Endothelial cell of umbilical vein (primary cell): ENCODE measurements at regions not wholly inside any gene's neighbourhood (a gene's known extent, or its start where the extent isn't known, plus 50 kb on each side); places are given as distances from the start of the nearest gene placed in this dataset.

Source experiments
- BruUV-seq: library from RNA; stranded (reverse); fragments of 400-500 nt; replicated peaks from 2 replicates; lab custom pipeline; 2021; lab: Mats Ljungman, UMichigan
- CTCF ChIA-PET: fragments of 300-600, 350-600 bp; sonication (Branson Sonifier 250); formaldehyde crosslinking; loops from one replicate; lab custom pipeline; 2021; ENCODE audit warnings: antibody characterized with exemption, inconsistent platforms; lab: Charles Lee
- POLR2A ChIA-PET: fragments of 300-600, 350-600 bp; sonication (Branson Sonifier 250); formaldehyde crosslinking; loops from one replicate; lab custom pipeline; 2021; ENCODE audit warnings: antibody characterized with exemption, inconsistent platforms; lab: Charles Lee
- DNase-seq: peaks from one replicate; pipeline ENCODE4 v3.0.0-alpha.2; 2011; ENCODE audit warnings: low read depth, low spot score
- FAIRE-seq: peaks from 2 replicates; lab custom pipeline; 2011; peaks lifted over from hg19 to GRCh38; lab: Jason Lieb, UNC
- H2AFZ ChIP-seq: 2 replicates; pipeline ENCODE4 v1.6.0; 2012; ENCODE audit warnings: low read depth, low read length, control low read depth, inconsistent platforms
- H3K27ac ChIP-seq: 2 replicates; pipeline ENCODE4 v1.5.1; 2011; ENCODE audit warnings: low read depth, mild to moderate bottlenecking, control low read depth, low read length, moderate library complexity; ENCODE audit not compliant: insufficient read depth
- H3K27me3 ChIP-seq, 2 experiments: 2 replicates each; pipeline versions ENCODE4 v1.6.0 to v1.6.1; 2011; ENCODE audit warnings: low read length in 2 of 2, mixed read lengths in 1 of 2; ENCODE audit not compliant: control insufficient read depth in 2 of 2, insufficient read depth in 2 of 2
- H3K36me3 ChIP-seq, 2 experiments: 2 replicates in 1 of 2; 3 replicates in 1 of 2; pipeline ENCODE4 v1.5.1; 2011; ENCODE audit warnings: low read length in 2 of 2, mild to moderate bottlenecking in 1 of 2, moderate library complexity in 1 of 2; ENCODE audit not compliant: control insufficient read depth in 2 of 2, insufficient read depth in 2 of 2; ENCODE audit errors: extremely low read depth in 1 of 2
- H3K4me1 ChIP-seq: 3 replicates; pipeline ENCODE4 v1.5.1; 2011; ENCODE audit warnings: mild to moderate bottlenecking, low read length; ENCODE audit not compliant: control insufficient read depth, insufficient read depth; ENCODE audit errors: extremely low read depth
- H3K4me2 ChIP-seq: 2 replicates; pipeline ENCODE4 v1.6.1; 2011; ENCODE audit warnings: low read length, control low read depth, mixed read lengths; ENCODE audit not compliant: insufficient read depth
- H3K4me3 ChIP-seq, 3 experiments: fragments of 200-600 bp in 1 of 3; sonication (generic), shearing (Covaris generic) in 1 of 3; replicated peaks in 1 of 3; 2 replicates each; pipeline ENCODE4 v1.5.1; 2011 to 2016; ENCODE audit warnings: control low read depth in 3 of 3, low read length in 3 of 3, mild to moderate bottlenecking in 2 of 3, inconsistent platforms in 1 of 3, low read depth in 1 of 3, moderate library complexity in 1 of 3; ENCODE audit not compliant: insufficient read depth in 1 of 3
- H3K79me2 ChIP-seq: 2 replicates; pipeline ENCODE4 v1.6.0; 2012; ENCODE audit warnings: low read length, inconsistent platforms; ENCODE audit not compliant: control insufficient read depth, insufficient read depth
- H3K9ac ChIP-seq: replicated peaks from 2 replicates; pipeline ENCODE3; 2011; ENCODE audit warnings: low read length, control low read depth; ENCODE audit not compliant: insufficient read depth; ENCODE audit errors: extremely low read depth
- H3K9me1 ChIP-seq: replicated peaks from 3 replicates; pipeline ENCODE4 v1.6.0; 2011; ENCODE audit warnings: mild to moderate bottlenecking, low read length; ENCODE audit not compliant: control insufficient read depth, insufficient read depth; ENCODE audit errors: extremely low read depth
- H3K9me3 ChIP-seq: replicated peaks from 2 replicates; pipeline ENCODE4 v1.5.1; 2012; ENCODE audit warnings: low read length, inconsistent platforms; ENCODE audit not compliant: control insufficient read depth, insufficient read depth
- H4K20me1 ChIP-seq: replicated peaks from 2 replicates; pipeline ENCODE3; 2011; ENCODE audit warnings: mild to moderate bottlenecking, low read length; ENCODE audit not compliant: control insufficient read depth, insufficient read depth; ENCODE audit errors: extremely low read depth
- EZH2 ChIP-seq: IDR thresholded peaks from 2 replicates; pipeline ENCODE4 v1.6.1; 2012; ENCODE audit warnings: borderline replicate concordance, low read depth, mild to moderate bottlenecking, moderate library complexity, low read length, inconsistent platforms; ENCODE audit not compliant: severe bottlenecking
- FOS ChIP-seq: IDR thresholded peaks from 2 replicates; pipeline ENCODE4 v1.6.1; 2011; ENCODE audit warnings: mild to moderate bottlenecking, low read length, moderate library complexity, borderline replicate concordance; ENCODE audit not compliant: insufficient read depth
- GATA2 ChIP-seq: IDR thresholded peaks from 2 replicates; pipeline ENCODE4 v1.7.0; 2011; ENCODE audit warnings: low read depth, mild to moderate bottlenecking, moderate library complexity, mixed read lengths, low read length; ENCODE audit not compliant: insufficient read length, insufficient read depth
- JUN ChIP-seq: IDR thresholded peaks from 2 replicates; pipeline ENCODE4 v1.6.1; 2011; ENCODE audit warnings: borderline replicate concordance, low read depth; ENCODE audit not compliant: insufficient read length, insufficient read depth
- MYC ChIP-seq: IDR thresholded peaks from one replicate; pipeline ENCODE4 v1.6.1; 2011; ENCODE audit warnings: mild to moderate bottlenecking, low read depth, low read length
- POLR2A ChIP-seq: IDR thresholded peaks from 2 replicates; pipeline ENCODE4 v1.6.1; 2012; ENCODE audit warnings: low read depth, mild to moderate bottlenecking, control low read depth, low read length
- POLR2AphosphoS5 ChIP-seq: IDR thresholded peaks from 2 replicates; pipeline ENCODE4 v1.6.1; 2012; ENCODE audit warnings: low read depth, mild to moderate bottlenecking, control low read depth, low read length, moderate library complexity; ENCODE audit not compliant: insufficient read depth
- dilution Hi-C: fragments of 300-500 bp; cut with MboI; formaldehyde crosslinking; loops from one replicate; pipeline ENCODE4 v1.15.0; 2019; ENCODE audit warnings: low sequenced_read_pairs; ENCODE audit not compliant: extremely low pct_ligation_motif_present
- intact Hi-C: fragments of 100-400 bp; cut with micrococcal nuclease; formaldehyde crosslinking; loops from one replicate; pipeline ENCODE4 v1.10.0; 2022
- TF ChIP-seq, protein P1 (sequence below), 2 donors: IDR thresholded peaks; 1 replicate in 1 of 2; 2 replicates in 1 of 2; pipeline ENCODE4 v1.5.1; 2011; ENCODE audit warnings: low read length in 2 of 2, mild to moderate bottlenecking in 2 of 2, moderate library complexity in 2 of 2, control low read depth in 1 of 2, inconsistent platforms in 1 of 2, low read depth in 1 of 2; ENCODE audit not compliant: insufficient read depth in 1 of 2; ENCODE audit errors: extremely low read depth in 1 of 2
- TF ChIP-seq, protein P2 (sequence below): IDR thresholded peaks from 2 replicates; pipeline ENCODE4 v1.6.1; 2011; ENCODE audit not compliant: insufficient read depth, insufficient read length

DNA sequence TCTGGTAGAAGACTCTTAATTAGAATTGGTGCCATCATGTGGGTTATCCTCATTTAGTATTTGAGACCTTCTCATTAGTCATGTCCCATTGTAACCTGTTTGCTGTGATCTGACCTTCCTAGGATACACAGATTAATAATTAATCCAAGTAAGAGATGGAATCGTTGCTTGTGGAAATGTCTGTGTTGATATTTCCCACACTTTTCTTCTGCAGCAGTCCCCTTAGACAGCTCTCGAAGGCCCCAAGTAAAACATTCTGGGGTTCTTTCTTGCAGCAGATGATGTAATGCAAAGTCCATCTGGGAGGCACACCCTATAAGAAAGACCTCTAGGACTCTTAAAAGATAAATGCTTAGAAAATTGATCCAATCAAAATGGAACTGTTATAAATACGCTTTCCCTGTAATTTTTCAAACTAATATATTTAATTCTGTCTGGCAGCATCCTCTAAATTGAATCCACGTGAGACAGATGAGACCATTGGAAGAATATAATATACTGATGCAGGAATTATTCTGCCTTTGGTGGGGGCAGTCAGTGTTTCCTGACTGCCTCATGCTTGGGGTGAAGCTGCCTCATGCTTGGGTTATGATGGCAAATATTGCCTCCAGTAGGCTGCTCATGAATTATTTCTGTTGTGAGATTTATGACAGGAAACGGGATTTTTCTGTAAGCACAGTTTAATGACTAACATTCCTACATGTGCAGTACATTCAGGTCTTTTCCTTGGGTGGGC is 54.5 kb upstream of the ARMC2 start:
- FAIRE-seq = no peak
- Histone ChIP-seq H3K27me3 (no peaks in the 10 kb centered on the region), H3K9me1 (no peaks in the 10 kb centered on the region), H3K9me3 (no peaks in the 10 kb centered on the region), H3K4me1 (peaks cover 3% of the 10 kb centered on the region), H2AFZ (no peak overlapping the region), H3K27ac (no peak overlapping the region), H3K9ac (no peak overlapping the region), H3K4me3 (no peak overlapping the region), H3K79me2 (no peaks in the 10 kb centered on the region), H3K36me3 (no peaks in the 10 kb centered on the region), H3K4me2 (no peak overlapping the region), H4K20me1 (no peaks in the 10 kb centered on the region)
- intact Hi-C loops = no loop called here
- POLR2A ChIA-PET = no interaction called here
- no TSS peak for BruUV-seq
- no peak for DNase-seq
- CTCF ChIA-PET = interaction anchor here (1.2 kb wide), 1 partner anchor 10 kb away, joined by 5 read pairs; no protein-coding TSS in a partner anchor
- no peak for TF ChIP-seq POLR2A
- TF ChIP-seq, protein P1, sequence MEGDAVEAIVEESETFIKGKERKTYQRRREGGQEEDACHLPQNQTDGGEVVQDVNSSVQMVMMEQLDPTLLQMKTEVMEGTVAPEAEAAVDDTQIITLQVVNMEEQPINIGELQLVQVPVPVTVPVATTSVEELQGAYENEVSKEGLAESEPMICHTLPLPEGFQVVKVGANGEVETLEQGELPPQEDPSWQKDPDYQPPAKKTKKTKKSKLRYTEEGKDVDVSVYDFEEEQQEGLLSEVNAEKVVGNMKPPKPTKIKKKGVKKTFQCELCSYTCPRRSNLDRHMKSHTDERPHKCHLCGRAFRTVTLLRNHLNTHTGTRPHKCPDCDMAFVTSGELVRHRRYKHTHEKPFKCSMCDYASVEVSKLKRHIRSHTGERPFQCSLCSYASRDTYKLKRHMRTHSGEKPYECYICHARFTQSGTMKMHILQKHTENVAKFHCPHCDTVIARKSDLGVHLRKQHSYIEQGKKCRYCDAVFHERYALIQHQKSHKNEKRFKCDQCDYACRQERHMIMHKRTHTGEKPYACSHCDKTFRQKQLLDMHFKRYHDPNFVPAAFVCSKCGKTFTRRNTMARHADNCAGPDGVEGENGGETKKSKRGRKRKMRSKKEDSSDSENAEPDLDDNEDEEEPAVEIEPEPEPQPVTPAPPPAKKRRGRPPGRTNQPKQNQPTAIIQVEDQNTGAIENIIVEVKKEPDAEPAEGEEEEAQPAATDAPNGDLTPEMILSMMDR (IDR thresholded peaks at IDR 0.05; ENCODE audit: extremely low read depth in 1 of 2, insufficient read depth in 1 of 2, low read depth in 1 of 2, low read length in 2 of 2) = no peak
- TF ChIP-seq JUN = no peak
- TF ChIP-seq POLR2AphosphoS5 = no peak
- TF ChIP-seq FOS = no peak
- TF ChIP-seq MYC = no peak
- TF ChIP-seq GATA2 = no peak
- TF ChIP-seq, protein P2, sequence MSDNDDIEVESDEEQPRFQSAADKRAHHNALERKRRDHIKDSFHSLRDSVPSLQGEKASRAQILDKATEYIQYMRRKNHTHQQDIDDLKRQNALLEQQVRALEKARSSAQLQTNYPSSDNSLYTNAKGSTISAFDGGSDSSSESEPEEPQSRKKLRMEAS = no peak
- no peak for TF ChIP-seq EZH2
- dilution Hi-C loops = no loop called here
